OCI-LY3 (cell line): ENCODE measurements at regions not wholly inside any gene's neighbourhood (a gene's known extent, or its start where the extent isn't known, plus 50 kb on each side); places are given as distances from the start of the nearest gene placed in this dataset.

ENCODE experiments used
- CTCF ChIP-seq: fragments of 200-600, 300-600 bp; sonication (generic); IDR thresholded peaks from 2 replicates; pipeline ENCODE4 v1.5.1; 2014; ENCODE audit warnings: antibody characterized with exemption, low read length, low read depth
- EZH2phosphoT487 ChIP-seq: fragments of 200-600 bp; shearing (Covaris generic); IDR thresholded peaks from 2 replicates; pipeline ENCODE4 v1.6.1; 2018; ENCODE audit warnings: antibody characterized with exemption, mixed run types, low read depth

DNA sequence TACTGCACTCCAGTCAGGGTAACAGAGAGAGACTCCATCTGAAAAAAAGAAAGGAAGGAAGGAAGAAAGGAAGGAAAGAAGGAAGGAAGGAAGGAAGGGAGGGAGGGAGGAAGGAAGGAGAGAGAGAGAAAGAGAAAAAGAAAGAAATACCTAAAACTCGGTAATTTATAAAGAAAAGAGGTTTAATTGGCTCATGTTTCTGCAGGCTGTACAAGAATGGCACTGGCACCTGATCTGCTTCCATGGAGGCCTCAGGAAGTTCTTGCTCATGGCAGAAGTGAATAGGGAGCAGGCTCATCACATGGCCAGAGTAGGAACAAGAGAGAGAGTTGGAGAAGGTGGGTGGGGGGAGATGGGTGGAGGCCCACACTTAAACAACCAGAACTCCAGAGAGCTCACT, 215.2 kb upstream of the IRX3 start:
- TF ChIP-seq CTCF, result no peak
- no peak for TF ChIP-seq EZH2phosphoT487
